Limb (tissue), 2 donors: ENCODE measurements at regions not wholly inside any gene's neighbourhood (a gene's known extent, or its start where the extent isn't known, plus 50 kb on each side); places are given as distances from the start of the nearest gene placed in this dataset.

Experiments used
- DNase-seq, 2 donors: peaks; one replicate each; pipeline ENCODE4 v3.0.0-alpha.2; 2016; ENCODE audit errors: extremely low spot score in 2 of 2

GRCh38 chr1:80925130-80925805 lies 875.5 kb upstream of the ADGRL2 start:
- DNase-seq, result no peak

DNA sequence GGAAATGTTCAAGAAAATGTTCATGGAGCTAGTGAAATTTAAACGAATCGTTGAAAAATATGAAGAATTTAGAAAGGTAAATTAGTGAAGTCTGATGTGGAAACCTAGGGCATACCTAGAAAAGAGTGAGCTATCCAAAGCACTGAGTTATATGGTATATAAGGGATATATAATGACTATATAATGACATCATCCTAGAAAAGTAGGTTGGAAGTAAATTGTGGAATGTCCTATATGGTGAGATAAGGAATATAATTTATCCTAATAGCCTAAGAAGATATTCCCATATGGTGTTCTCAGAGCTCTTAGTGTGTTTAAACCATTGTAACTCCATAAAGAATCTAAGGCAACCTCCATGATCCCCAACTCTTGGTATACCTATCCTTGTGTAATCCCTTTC lies 876.4 kb upstream of the ADGRL2 start:
- DNase-seq, result no peak

DNA sequence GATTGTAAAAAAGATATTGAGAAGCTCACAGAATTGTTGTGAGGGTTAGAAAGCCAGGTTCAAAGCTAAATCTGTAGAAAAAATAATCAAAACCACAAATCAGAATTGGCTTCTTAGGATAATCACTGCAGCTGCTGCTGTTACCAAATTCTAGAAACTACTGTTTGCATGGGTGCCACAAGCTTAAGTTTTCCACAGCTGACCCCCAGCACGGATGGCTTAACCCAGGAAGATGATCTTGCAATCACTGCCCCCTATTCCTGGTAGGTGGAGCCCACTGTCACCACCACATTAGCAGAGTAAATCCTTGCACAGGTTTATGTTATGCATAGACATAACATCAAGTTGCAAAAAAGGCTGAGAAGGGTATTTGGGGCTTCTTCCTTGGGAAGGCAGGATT lies 877.8 kb upstream of the ADGRL2 start:
- DNase-seq, result no peak

- no peak for DNase-seq
Measured at GRCh38 chr1:80919426-80919825, 881.3 kb upstream of the ADGRL2 start.

DNA sequence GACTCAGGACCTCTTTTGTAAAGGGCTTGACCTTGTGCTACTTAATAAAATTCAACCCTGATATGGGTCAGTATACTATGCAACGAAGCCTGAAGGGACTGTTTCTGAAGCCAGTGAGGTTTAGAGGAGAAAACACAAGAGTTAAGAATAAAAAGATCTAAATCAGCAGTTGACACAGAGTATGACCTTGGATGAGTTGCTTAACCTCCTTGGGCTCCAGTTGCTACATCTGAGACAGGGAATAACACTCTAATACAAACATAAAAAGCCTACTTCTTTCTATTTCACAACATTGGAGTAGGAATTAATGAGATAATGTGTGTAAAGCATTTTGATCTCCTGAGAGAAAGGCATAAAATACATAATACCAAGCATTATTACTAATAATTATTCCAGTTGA lies 882.4 kb upstream of the ADGRL2 start:
- DNase-seq, result no peak

DNA sequence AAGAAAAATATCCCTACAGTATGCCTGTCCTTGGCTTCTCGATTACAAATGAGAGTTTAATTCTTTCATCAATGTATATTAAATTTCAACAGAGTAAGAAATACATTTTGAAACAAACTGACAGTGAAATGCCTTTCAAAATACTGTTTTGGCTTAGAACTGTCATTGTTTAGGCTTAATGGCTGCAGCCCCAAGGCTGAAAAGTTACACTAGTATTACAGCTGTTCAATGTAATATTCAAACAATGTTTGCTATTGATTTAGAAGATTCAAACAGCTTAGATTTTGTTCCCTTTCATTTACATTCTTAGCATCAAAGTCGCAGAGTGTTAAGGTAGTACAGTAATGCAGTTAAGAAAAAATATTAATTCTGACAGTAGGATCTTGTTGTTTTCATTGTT lies 882.9 kb upstream of the ADGRL2 start:
- DNase-seq, result no peak

DNA sequence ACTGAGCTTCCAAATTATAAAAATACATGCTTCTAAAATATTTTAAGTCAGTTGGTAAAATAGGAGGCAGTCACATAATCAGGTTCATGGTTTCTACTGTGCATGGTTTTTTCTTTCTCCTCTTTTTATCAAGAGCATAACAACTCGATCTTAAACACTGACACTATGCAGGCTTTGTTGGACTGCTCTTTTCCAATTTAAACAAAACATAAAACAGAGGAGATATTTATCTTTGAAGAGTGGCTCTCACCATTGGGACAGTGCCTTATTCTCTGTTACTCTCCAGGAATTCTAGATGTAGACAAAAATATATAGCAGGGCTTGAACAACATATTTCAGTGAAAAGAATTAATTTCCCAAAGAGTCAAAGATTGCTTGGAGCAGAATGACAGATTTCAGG lies 883.5 kb upstream of the ADGRL2 start:
- DNase-seq, result no peak

GRCh38 chr1:80915491-80915890 lies 885.2 kb upstream of the ADGRL2 start:
- DNase-seq, result no peak

DNA sequence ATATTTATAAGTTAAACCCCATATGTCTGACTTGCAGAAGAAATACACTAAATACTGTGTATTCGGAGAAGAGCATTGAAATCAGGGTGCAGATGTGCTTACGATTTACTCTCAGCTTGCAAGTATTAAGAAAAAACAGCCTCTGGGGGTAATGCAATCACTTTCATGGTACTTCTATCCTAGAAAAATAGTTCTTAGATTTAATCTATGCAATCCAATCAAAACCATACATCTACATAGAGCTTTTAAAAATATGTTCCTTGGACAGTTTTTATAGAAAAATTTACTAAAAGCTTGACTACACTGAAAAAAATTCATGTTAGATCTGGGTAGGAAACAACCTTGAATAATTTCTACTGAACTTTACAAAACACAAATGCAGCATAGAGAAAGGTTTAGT lies 890.3 kb upstream of the ADGRL2 start:
- no peak for DNase-seq

GRCh38 chr1:80909172-80909784 lies 891.5 kb upstream of the ADGRL2 start:
- no peak for DNase-seq

DNA sequence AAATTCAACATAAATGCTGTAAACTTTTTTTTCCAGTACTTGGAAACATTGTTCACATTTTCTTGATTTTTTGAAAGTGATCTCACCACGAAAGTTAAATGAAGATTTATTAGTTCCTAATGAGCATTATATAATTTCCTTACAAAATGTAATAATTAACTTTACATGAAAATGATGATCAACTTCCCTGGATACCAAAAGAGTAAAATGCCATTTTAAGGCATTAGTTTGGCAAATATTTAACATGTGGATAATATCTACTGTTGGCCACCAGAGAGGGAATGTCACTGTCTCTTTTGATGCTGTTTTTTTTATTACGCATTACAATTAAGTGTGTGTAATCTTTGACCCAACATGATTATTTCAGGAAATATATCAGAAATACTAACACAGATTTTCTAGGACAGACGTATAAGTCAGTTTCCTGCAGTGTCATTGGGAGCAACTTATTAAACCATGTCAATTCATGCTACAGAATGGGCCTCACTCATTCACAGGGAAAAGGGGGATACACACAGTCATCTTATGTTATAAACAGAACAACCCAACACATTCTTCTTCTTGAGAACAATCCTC lies 903.9 kb upstream of the ADGRL2 start:
- DNase-seq, result no peak

- DNase-seq, result no peak
Measured at GRCh38 chr1:80894921-80895320, 905.8 kb upstream of the ADGRL2 start.

DNA sequence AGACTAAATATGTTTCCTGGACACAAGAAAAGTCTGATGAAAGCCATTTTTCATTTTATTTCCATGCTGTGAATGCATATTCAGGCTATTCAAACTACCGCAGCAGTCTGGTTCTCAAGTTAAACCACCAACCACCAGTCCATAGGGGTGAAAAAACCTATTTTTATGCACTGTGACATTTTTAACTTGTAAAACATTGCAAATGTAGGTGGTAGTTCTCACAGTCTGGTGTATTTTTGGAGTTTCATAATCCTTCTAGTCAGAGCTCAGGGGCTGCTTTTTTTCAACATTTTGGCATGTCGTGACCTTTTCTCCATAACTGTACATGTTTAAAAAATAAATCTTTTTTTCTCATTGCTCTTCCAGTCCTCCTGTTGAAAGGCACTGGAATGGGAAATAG lies 907.6 kb upstream of the ADGRL2 start:
- no peak for DNase-seq

GRCh38 chr1:80892539-80892938 lies 908.2 kb upstream of the ADGRL2 start:
- no peak for DNase-seq

DNA sequence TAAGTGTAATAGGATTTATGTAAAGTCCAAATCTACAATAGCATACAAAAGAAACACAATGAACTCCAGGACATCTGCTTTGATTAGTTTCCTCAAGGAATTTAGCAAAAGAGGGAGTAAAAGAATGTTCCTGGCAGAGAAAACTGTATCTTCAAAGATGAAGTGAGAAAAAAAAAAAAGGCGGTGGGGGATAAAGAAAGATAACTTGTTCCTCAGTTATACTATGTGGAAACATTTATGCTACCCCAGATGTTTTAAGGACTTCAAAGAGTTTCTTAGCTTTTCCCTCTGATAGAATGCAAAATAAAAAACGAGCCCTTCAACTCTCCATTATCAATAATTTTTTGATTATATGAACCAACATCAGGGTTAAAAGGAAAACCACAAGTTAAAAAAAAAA lies 908.9 kb upstream of the ADGRL2 start:
- no peak for DNase-seq

DNA sequence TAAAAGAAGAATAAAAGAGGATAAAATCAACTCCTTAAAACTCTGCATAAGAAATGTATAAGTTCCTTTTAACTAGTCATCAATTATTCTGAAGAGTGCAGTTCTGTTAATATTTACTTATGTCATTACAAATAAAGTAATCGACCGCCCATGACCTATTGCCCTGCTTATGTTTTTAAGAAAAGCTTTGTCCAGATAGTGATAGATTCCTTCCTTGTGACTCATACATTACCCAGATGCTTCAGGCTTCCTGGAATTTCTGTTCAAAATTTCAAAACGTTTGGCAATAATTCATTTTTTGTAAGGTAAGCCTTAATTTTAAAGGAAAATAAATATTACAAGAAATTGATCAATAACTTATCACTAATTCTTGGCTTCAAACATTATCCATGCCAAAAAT lies 918.2 kb upstream of the ADGRL2 start:
- no peak for DNase-seq

DNA sequence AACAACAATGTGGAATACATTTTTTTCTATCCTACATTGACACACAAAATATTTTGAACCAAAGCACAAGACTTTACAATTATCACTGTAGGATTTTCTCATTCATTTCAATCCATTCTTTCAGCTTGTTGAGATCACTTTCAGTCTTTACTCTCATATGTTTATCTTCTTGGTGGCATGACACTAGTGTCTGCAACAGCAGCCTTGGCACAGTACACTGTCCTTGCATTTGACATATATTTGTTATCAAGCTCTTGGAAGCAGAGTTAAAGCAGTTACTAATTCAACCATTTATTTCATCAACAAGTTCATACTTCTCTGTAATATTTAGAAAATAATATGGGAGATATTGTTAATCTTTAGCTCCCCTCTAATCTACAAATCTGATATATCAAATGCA lies 922.4 kb upstream of the ADGRL2 start:
- DNase-seq, result no peak

DNA sequence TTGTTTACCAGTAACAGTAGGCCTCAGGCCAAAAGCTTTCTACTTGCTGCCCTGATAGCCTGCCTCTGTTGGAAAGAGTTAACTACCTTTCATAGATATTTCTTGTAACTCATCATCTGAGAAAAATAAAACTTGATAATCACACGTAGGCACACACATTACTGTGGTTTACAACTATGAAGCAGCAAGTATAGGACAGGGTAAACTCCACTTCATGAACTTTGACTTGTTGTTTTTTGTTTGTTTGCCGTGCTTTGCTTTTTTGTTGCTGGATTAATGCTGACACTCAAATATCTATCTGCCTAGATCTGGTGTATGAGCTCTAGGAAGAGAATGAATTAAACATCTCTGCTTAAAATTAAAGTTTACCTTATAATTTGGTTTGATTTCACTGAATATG lies 924.7 kb upstream of the ADGRL2 start:
- DNase-seq, result no peak

DNA sequence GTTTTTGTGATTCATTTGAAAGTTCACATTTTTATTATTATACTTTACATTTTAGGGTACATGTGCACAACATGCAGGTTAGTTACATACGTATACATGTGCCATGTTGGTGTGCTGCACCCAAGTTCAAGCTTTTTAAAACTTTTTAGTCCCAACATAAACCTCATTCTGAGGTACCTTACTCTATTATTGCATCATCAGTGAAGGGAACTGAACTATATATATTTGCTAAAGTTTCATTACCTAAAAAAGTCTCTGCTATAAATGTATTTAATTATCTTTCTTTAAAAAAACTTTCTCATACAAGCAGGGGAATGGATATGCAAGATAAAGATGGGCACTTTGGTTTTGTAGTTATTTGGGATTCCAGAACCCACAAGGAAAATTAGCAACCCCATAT lies 931.4 kb upstream of the ADGRL2 start:
- DNase-seq, result no peak

- DNase-seq, result no peak
Measured at GRCh38 chr1:80847904-80848303, 952.8 kb upstream of the ADGRL2 start.

- no peak for DNase-seq
Measured at GRCh38 chr1:80846966-80847365, 953.8 kb upstream of the ADGRL2 start.

DNA sequence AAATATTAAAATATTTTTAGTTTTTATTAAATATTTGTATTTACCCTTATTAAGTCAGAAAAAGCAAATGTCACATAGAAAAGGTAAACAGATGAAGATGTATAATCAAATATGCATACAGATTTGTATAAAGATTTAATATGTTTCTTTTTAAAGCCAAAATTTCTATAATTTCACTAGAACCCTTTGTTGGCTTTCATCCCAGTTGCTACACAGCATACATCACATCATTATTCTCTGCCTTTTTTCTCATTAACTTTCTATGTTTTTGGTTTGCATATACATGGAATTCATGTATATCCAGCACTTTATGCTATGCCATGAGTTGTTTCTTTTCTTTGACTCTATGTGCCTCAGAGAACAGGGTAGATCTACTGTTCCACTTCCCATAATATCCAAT lies 957.9 kb upstream of the ADGRL2 start:
- DNase-seq, result no peak

DNA sequence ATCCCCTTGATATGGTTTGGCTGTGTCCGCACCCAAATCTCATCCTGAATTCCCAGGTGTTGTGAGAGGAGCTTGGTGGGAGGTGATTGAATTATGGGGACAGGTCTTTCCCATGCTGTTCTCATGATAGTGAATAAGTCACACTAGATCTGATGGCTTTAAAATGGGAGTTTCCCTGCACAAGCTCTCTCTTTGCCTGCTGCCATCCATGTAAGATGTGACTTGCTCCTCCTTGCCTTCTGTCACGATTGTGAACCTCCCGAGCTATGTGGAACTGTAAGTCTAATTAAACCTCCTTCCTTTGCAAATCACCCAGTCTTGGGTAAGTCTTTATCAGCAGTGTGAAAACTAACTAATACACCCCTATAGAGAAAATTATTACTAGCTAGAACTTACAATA lies 959.5 kb upstream of the ADGRL2 start:
- no peak for DNase-seq
